ENCODE measurements at regions not wholly inside any gene's neighbourhood (a gene's known extent, or its start where the extent isn't known, plus 50 kb on each side); places are given as distances from the start of the nearest gene placed in this dataset.

DNA sequence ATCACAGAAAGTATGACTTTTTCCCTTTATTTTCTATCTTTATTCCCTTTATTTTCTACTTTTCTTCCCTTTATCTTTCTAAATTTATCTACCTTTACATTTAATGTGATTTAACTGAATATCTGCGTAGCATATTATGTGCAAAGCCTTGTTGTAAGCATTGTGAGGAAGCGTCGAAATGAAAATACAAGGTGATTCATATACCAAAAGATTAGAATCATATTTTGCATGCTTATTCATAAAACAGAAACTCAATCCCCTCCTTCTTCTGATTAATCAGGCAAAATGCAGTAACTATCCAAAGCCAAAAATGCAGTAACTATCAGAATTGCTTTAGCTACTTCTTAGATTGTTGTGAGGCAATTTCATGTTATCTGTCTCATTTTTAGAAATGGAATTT lies 393.0 kb downstream of the CDH19 start:
- ATAC-seq (no peak), DNase-seq (no peak)
- H3K9me3 ChIP-seq = no peaks in the 10 kb centered on the region
- no peak overlapping the region for H3K4me3 ChIP-seq
- no peaks in the 10 kb centered on the region for H3K36me3 ChIP-seq (ENCODE audit: low read depth)
- intact Hi-C loops (cut with DNase I, micrococcal nuclease) = no loop called here
- H3K4me1 ChIP-seq (ENCODE audit: low read depth) = no peaks in the 10 kb centered on the region
- TF ChIP-seq, protein P1, sequence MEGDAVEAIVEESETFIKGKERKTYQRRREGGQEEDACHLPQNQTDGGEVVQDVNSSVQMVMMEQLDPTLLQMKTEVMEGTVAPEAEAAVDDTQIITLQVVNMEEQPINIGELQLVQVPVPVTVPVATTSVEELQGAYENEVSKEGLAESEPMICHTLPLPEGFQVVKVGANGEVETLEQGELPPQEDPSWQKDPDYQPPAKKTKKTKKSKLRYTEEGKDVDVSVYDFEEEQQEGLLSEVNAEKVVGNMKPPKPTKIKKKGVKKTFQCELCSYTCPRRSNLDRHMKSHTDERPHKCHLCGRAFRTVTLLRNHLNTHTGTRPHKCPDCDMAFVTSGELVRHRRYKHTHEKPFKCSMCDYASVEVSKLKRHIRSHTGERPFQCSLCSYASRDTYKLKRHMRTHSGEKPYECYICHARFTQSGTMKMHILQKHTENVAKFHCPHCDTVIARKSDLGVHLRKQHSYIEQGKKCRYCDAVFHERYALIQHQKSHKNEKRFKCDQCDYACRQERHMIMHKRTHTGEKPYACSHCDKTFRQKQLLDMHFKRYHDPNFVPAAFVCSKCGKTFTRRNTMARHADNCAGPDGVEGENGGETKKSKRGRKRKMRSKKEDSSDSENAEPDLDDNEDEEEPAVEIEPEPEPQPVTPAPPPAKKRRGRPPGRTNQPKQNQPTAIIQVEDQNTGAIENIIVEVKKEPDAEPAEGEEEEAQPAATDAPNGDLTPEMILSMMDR (IDR thresholded peaks at IDR 0.05) = no peak

DNA sequence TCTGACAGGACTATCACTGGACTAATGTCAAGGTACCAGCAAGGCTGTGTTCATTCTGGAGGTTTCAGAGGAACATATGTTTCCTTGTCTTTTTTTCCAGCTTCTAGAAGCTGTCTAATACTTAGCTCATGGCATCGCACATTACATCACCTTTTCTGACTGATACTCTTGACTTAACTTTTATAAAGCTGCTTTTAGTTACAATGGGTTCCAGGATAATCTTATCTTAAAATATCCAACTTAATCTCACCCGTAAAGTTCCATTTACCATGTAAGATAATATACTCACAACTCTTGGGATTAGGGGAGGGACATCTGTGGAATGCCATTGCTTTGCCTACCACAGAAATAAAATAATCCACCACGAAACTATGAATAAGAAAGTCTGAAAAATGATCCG lies 394.2 kb downstream of the CDH19 start:
- no peak for DNase-seq
- Histone ChIP-seq H3K36me3 (ENCODE audit: low read depth) (no peaks in the 10 kb centered on the region), H3K4me1 (ENCODE audit: low read depth) (no peaks in the 10 kb centered on the region), H3K9me3 (no peaks in the 10 kb centered on the region), H3K4me3 (no peak overlapping the region)
- intact Hi-C loops (cut with DNase I, micrococcal nuclease) = no loop called here
- TF ChIP-seq, protein P1 (IDR thresholded peaks at IDR 0.05) = no peak
- ATAC-seq = no peak

DNA sequence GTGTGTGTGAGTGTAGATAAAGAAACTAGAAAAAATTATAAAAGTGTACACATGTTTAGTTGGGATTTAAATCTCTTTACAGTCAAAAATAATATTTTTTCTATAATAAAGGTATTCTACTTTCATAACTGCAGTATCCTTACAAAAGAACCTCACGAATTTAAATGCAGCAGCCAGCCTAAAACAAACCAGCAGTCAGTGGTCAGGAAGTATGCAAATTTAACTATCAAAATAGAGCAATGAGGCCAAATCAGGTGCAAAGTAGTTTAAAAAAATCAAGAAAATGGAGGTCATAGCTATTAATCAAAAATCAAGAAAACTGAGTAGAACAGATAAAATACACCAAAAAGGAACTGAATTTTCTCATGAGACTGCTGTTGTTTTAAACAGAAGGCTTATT lies 407.1 kb downstream of the CDH19 start:
- Histone ChIP-seq H3K9me3 (no peaks in the 10 kb centered on the region), H3K4me1 (ENCODE audit: low read depth) (no peaks in the 10 kb centered on the region), H3K4me3 (no peak overlapping the region), H3K36me3 (ENCODE audit: low read depth) (no peaks in the 10 kb centered on the region)
- DNase-seq (no peak), ATAC-seq (no peak)
- TF ChIP-seq, protein P1 (IDR thresholded peaks at IDR 0.05) = no peak
- intact Hi-C loops (cut with DNase I, micrococcal nuclease) = no loop called here

DNA sequence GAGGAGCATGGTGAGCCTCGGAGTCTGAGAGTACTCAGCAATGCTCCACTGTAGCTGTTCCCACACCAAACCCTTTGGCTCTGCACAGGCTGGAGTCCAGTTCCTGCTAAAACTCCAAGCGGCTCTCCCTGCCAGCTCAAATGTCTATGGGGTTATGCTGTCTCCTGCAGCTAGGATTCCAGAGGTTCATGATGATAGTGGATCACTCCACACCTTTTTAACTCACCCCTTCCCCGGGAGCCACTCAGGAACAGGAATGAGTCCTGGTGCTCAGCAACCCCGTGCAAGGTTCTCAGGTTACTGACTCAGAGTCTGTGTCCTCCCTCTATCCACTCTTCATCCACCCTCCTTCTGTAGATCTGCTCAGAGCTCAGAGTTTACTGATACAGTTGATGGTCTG lies 410.0 kb downstream of the CDH19 start:
- H3K4me1 ChIP-seq (ENCODE audit: low read depth) = no peaks in the 10 kb centered on the region
- ATAC-seq = no peak
- no peak overlapping the region for H3K4me3 ChIP-seq
- DNase-seq = no peak
- H3K9me3 ChIP-seq = no peaks in the 10 kb centered on the region
- no peaks in the 10 kb centered on the region for H3K36me3 ChIP-seq (ENCODE audit: low read depth)
- intact Hi-C loops (cut with DNase I, micrococcal nuclease) = no loop called here
- TF ChIP-seq, protein P1 (IDR thresholded peaks at IDR 0.05) = no peak

DNA sequence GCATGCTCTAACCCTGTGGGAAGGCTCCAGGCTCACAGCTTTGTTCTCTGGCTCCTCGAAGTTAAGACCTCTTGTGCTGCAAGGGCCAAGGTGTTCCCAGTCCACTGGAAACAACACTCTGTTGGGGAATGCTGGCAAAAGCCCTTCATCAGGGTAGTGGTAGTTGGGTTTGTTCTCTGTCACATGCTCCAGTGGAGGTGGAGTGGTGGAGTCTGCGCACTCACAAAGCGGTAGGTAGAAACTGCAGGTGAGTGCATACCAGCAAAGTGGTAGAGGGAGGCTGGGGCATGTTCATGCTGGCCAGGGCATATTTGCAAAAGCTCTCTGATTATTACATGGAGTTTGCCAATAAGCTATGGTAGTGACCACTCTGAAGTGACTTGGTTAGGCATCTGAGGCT lies 410.5 kb downstream of the CDH19 start:
- no peak overlapping the region for H3K4me3 ChIP-seq
- no peaks in the 10 kb centered on the region for H3K4me1 ChIP-seq (ENCODE audit: low read depth)
- no peak for DNase-seq
- no peaks in the 10 kb centered on the region for H3K36me3 ChIP-seq (ENCODE audit: low read depth)
- no peaks in the 10 kb centered on the region for H3K9me3 ChIP-seq
- intact Hi-C loops (cut with DNase I, micrococcal nuclease) = no loop called here
- TF ChIP-seq, protein P1 (IDR thresholded peaks at IDR 0.05) = no peak
- ATAC-seq = no peak

DNA sequence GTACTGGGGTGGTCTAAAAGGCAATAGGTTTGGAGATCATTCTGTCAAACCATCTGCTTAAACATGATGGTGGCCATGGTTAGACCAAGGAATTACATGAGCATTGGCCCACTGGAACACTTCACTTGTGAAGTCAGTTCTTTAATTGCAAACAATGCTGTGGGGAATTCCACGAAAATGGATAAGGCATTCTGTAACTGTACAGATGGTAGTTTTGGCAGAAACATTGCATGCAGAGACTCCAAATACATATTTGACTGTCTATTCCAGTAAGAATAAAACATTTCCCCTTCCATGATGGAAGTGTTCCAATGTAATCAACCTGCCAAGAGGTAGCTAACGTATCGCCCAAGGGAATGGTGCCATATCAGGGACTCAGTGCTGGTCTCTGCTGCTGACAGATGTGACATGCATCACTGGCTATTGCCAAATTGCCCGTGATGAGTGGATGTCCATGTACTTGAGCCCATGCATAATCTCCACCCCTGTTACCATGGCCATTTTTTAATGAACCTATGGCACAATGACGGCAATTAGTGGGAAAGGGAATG lies 417.9 kb downstream of the CDH7 start:
- Histone ChIP-seq H3K9me3 (no peaks in the 10 kb centered on the region), H3K4me3 (no peak overlapping the region), H3K36me3 (ENCODE audit: low read depth) (no peaks in the 10 kb centered on the region), H3K4me1 (ENCODE audit: low read depth) (no peaks in the 10 kb centered on the region)
- no peak for ATAC-seq
- TF ChIP-seq, protein P1 (IDR thresholded peaks at IDR 0.05) = no peak
- intact Hi-C loops (cut with DNase I, micrococcal nuclease) = no loop called here
- DNase-seq = no peak

Measured in mucosa of descending colon (tissue), 3 donors.